SK-N-MC (cell line): ENCODE measurements at regions not wholly inside any gene's neighbourhood (a gene's known extent, or its start where the extent isn't known, plus 50 kb on each side); places are given as distances from the start of the nearest gene placed in this dataset.

ENCODE experiments used
- DNase-seq: peaks from one replicate; pipeline ENCODE4 v3.0.0-alpha.2; 2011; ENCODE audit warnings: low read depth, low spot score
- H3K27ac ChIP-seq: fragments of 200-600 bp; sonication (generic); 2 replicates; pipeline ENCODE4 v1.5.1; 2016; ENCODE audit warnings: mixed run types
- H3K36me3 ChIP-seq: fragments of 200-600 bp; sonication (generic); 2 replicates; pipeline ENCODE4 v1.6.1; 2017; ENCODE audit warnings: antibody characterized with exemption, low read length, mixed read lengths; ENCODE audit not compliant: insufficient read depth
- H3K4me3 ChIP-seq: fragments of 200-600 bp; sonication (generic); 2 replicates; pipeline ENCODE4 v1.5.1; 2016
- H3K9ac ChIP-seq: fragments of 200-600 bp; sonication (generic); 2 replicates; pipeline ENCODE4 v1.8.0; 2017; ENCODE audit warnings: mixed run types, mixed read lengths; ENCODE audit not compliant: insufficient read length
- H3K9me3 ChIP-seq: fragments of 200-600 bp; sonication (generic); 2 replicates; pipeline ENCODE4 v1.6.1; 2017; ENCODE audit warnings: low read depth, mild to moderate bottlenecking, antibody characterized with exemption, low read length, moderate library complexity, mixed read lengths
- EZH2 ChIP-seq: fragments of 200-600 bp; sonication (generic); IDR thresholded peaks from one replicate; pipeline ENCODE4 v1.6.1; 2017; ENCODE audit warnings: antibody characterized with exemption
- FOXP2 ChIP-seq: optimal IDR thresholded peaks from 2 replicates; pipeline ENCODE3; 2011; ENCODE audit warnings: mild to moderate bottlenecking, moderate library complexity; ENCODE audit not compliant: insufficient read depth; ENCODE audit errors: extremely low read length, control extremely low read depth
- POLR2AphosphoS5 ChIP-seq: IDR thresholded peaks from 2 replicates; pipeline ENCODE4 v1.6.1; 2012; ENCODE audit warnings: mild to moderate bottlenecking, low read depth, low read length, borderline replicate concordance

DNA sequence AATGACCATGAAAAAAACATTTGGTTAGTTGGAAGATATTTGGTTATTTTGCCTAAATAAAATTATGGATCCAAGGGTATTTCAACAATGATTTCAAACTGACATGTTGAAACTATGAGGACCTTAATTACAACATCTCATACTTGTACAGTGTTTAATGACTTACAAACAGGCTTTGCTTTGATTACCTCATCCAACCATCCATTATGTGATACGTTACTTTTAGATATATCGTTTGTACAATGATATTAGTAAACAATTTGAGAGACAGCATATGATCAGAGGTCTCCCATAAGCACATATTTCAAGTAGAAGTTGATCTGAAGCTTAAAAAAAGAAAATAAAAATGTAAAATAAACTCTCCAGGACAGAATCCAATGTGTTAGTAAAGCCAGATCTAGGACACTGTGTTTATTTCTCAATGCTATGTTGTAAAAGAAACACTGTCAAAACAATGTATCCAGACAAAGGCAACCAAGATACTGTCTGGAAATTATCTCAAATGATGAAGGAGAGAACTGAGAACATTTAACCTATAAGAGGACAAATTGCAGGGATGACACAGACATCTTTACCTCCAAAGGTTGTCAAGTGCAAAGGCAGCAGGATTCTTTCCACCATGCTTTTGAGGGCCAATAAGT is 116.0 kb upstream of the TARS1 start:
- Histone ChIP-seq H3K4me3 (no peak overlapping the region), H3K9ac (no peak overlapping the region), H3K36me3 (no peaks in the 10 kb centered on the region), H3K27ac (no peak overlapping the region), H3K9me3 (no peaks in the 10 kb centered on the region)
- no peak for DNase-seq
- no peak for TF ChIP-seq EZH2
- no peak for TF ChIP-seq POLR2AphosphoS5
- TF ChIP-seq FOXP2 = no peak

GRCh38 chr5:33328818-33329217 is 111.9 kb upstream of the TARS1 start:
- Histone ChIP-seq H3K9ac (no peak overlapping the region), H3K4me3 (no peak overlapping the region), H3K9me3 (no peaks in the 10 kb centered on the region), H3K27ac (no peak overlapping the region), H3K36me3 (no peaks in the 10 kb centered on the region)
- TF ChIP-seq FOXP2 = no peak
- TF ChIP-seq POLR2AphosphoS5 = no peak
- no peak for TF ChIP-seq EZH2
- DNase-seq = no peak

- no peak for DNase-seq
- no peak overlapping the region for H3K27ac ChIP-seq
- no peaks in the 10 kb centered on the region for H3K36me3 ChIP-seq
- no peak overlapping the region for H3K9ac ChIP-seq
- TF ChIP-seq FOXP2 = no peak
- no peak for TF ChIP-seq EZH2
- TF ChIP-seq POLR2AphosphoS5 = no peak
- H3K9me3 ChIP-seq = no peaks in the 10 kb centered on the region
- no peak overlapping the region for H3K4me3 ChIP-seq
Observed at GRCh38 chr5:33329891-33330290, 110.9 kb upstream of the TARS1 start.

DNA sequence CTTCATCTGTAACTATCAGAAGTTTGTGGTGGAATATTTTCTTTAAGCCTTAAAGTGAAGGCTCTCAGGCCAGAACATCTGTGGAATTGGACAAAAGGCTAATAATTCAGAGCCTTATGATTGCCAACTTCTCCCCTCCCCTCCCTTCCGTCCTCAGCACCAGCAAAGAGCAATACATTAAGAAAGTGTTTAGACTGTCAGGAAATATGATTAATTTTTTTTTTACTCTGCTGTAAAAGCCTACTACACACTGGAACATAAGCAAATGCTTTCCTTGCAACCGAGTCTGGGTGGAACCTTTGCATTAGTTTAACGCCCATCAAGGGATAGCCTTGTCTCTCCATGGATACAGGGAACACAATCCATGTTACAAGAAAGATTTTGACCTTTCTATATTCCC is 110.3 kb upstream of the TARS1 start:
- Histone ChIP-seq H3K9ac (no peak overlapping the region), H3K36me3 (no peaks in the 10 kb centered on the region), H3K4me3 (no peak overlapping the region), H3K27ac (no peak overlapping the region), H3K9me3 (no peaks in the 10 kb centered on the region)
- no peak for TF ChIP-seq POLR2AphosphoS5
- no peak for DNase-seq

DNA sequence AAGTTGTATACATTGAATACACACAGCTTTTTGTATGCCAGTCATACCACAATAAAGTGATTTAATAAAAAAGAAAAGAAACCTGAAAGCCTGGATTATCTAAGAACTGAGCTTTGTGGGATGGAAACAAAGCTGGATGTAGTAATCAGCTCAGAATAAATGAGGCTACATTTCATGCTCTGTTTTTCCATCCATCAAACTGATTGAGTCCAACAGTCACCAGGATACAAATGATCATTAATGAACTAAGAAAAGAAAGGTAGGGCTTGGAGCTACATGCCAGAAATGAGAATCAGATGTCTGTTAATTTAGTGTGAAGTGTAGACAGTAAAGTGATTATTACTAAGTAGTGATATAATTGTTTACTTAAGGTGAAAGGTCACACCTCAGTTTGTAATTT is 109.8 kb upstream of the TARS1 start:
- TF ChIP-seq FOXP2 (no peak), POLR2AphosphoS5 (no peak), EZH2 (no peak)
- no peak overlapping the region for H3K9ac ChIP-seq
- H3K9me3 ChIP-seq = no peaks in the 10 kb centered on the region
- H3K4me3 ChIP-seq = no peak overlapping the region
- DNase-seq = no peak
- H3K27ac ChIP-seq = no peak overlapping the region
- no peaks in the 10 kb centered on the region for H3K36me3 ChIP-seq

GRCh38 chr5:33332804-33333203 is 108.0 kb upstream of the TARS1 start:
- H3K9me3 ChIP-seq = no peaks in the 10 kb centered on the region
- no peak overlapping the region for H3K9ac ChIP-seq
- TF ChIP-seq FOXP2 (no peak), EZH2 (no peak), POLR2AphosphoS5 (no peak)
- no peaks in the 10 kb centered on the region for H3K36me3 ChIP-seq
- no peak for DNase-seq
- no peak overlapping the region for H3K4me3 ChIP-seq
- no peak overlapping the region for H3K27ac ChIP-seq

DNA sequence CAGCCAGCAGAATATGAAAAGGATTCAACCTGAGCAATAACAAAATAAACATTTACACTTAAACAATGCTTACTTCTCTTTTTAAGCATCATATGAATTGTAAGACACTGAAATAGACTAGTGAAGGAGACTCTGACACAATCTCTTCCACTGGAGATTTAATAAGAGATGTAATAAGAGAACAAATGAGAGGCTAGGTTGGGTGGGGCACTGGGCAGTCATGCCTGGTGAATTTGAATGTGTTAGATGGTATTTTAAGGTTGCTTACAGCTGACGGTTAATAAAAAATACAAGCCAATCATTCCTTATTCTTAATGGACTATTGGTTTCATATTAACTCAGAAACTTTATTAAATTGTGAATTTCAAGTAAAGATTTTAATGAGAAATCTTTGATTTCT is 105.9 kb upstream of the TARS1 start:
- TF ChIP-seq EZH2 (no peak), FOXP2 (no peak), POLR2AphosphoS5 (no peak)
- Histone ChIP-seq H3K9ac (no peak overlapping the region), H3K27ac (no peak overlapping the region), H3K9me3 (no peaks in the 10 kb centered on the region), H3K36me3 (no peaks in the 10 kb centered on the region), H3K4me3 (no peak overlapping the region)
- no peak for DNase-seq

GRCh38 chr5:33336891-33337636 is 103.7 kb upstream of the TARS1 start:
- H3K27ac ChIP-seq = no peak overlapping the region
- H3K36me3 ChIP-seq = no peaks in the 10 kb centered on the region
- TF ChIP-seq EZH2 (no peak), POLR2AphosphoS5 (no peak), FOXP2 (no peak)
- H3K9me3 ChIP-seq = no peaks in the 10 kb centered on the region
- DNase-seq = no peak
- no peak overlapping the region for H3K9ac ChIP-seq
- H3K4me3 ChIP-seq = no peak overlapping the region

DNA sequence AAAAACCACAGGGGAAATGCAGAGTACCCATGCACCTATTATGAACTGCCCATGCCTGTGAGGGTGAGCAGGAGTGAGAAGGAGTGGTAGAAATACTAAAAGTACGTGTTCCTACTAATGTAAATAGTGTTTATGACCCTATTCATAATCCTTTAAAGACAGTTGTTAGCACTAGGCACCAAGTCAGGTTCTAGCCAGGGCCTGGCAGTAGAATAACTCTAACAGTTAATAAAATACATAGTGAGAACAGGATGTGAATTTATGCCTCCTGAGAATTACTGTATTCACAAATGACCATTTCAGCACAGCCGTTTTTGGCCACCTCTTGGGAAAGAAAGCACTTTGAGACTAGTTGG is 103.2 kb upstream of the TARS1 start:
- H3K9me3 ChIP-seq = no peaks in the 10 kb centered on the region
- no peak overlapping the region for H3K27ac ChIP-seq
- TF ChIP-seq EZH2 = no peak
- TF ChIP-seq FOXP2 = no peak
- TF ChIP-seq POLR2AphosphoS5 = no peak
- no peaks in the 10 kb centered on the region for H3K36me3 ChIP-seq
- H3K4me3 ChIP-seq = no peak overlapping the region
- no peak for DNase-seq
- no peak overlapping the region for H3K9ac ChIP-seq
